GM19467 (cell line): ENCODE measurements at regions not wholly inside any gene's neighbourhood (a gene's known extent, or its start where the extent isn't known, plus 50 kb on each side); places are given as distances from the start of the nearest gene placed in this dataset.
"Not testable (repeated sequence)": the region's sequence is repeated elsewhere in the genome, so short reads cannot be mapped to it uniquely, and the experiment has no call there.

ENCODE experiments used
- ATAC-seq: cut with Tn5 transposase; IDR thresholded peaks from one replicate; pipeline ENCODE4 v1.9.1; 2021; ENCODE audit warnings: mild to moderate bottlenecking, moderate library complexity; ENCODE audit not compliant: unreplicated experiment

DNA sequence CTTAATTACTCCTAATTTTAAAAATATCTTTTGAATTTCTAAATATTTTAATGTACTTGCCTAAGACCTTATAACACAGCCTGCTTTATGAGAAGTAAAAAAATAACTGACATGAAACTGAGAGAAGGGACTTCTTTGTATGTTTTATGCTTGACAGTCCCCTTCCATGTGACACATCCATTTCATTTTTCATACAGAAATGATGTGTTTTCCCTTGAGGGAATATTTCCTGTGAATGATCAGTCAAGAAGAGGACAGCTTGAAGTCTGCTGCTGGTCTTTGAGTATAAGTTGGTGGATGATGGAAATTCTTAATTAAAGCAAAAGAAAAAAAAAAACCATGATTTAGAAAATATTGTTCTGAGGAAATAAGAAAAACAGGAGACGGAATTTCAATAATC lies 230.4 kb upstream of the KLHL1 start:
- ATAC-seq: no peak

GRCh38 chr13:70336866-70337265 lies 228.6 kb upstream of the KLHL1 start:
- no peak for ATAC-seq

DNA sequence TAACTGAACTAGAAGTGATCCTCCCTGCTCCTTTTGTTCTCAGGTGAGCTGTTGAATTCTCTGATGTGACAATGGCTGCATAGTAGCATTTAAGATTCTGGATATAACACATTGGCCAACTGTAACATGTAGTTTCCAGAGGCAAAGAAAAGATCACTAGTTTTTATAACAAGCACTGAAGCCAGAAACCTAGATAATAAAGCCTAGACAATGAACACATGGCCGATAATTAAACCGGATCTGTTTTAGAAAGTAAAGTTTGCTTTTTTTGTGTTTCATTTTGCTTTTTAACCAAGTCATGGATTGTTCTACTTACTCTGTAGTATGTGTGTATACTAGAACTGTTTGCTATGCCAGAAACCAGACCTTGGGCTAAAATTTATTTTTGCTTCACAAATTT lies 225.5 kb upstream of the KLHL1 start:
- ATAC-seq: no peak

DNA sequence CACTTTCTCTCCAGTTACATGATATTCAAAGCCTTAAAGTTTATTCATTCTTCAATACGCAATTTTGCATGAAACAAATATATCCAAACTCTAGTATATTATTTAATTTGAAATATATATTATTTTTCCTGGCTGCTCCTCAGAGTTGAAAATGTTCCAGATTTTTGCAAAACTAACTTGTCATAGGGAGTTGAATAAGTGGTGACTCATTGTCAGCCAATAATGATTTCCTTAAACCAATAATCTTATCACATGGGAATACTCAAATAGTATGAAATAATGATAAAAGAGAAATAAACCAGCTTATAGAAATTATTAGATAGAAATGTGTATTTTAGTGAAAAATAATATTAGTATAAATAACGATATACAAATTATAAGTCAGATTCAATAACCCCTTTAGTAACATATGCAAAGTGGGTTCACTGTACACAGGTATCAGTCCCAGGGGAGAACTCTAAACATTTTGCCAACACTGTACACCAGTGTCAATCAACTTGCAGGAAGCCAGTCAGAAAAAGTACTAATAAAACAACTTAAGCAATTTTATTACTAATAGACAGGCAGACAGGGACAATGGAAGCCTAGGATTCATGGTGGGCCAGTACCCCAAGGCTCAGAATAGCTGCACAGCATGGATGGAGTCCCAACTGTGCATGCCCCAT lies 222.6 kb upstream of the KLHL1 start:
- no peak for ATAC-seq

DNA sequence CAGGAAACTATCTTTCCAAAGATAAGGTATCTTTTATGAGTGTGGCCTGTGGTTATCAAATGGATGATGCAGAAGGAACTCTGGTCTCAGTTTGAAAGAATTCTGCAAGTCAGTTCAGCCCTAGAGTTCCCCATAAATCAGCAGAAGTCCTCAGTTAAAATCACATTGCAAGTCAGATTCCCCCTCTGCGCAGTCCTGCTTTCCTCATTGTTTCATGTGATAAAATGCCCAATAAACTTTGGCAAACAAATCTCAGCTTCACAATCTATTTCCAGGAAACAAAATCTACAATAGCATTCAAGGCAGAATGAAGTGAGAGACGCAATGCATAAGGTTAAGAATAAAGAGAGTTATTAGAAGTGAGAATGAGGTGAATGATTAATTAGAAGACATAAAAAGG lies 216.3 kb upstream of the KLHL1 start:
- ATAC-seq: no peak

DNA sequence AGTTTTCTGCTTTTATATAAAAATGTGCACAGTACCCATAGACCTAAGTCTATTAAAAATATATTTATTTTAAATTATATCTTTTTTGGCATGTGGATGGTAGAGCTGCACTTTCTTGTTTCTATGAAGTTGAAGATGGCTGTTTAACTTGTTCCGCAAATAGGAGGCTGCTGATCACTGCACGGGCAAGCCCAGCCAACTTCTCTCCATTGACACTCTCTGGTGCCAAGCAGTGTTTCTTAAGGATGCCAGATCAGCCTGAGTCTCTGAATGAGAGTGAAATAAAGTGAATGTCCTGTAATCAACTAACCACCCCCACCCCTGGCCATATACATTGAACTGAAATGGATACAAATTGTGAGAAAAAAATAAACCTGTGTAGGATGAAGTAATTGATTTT lies 202.9 kb upstream of the KLHL1 start:
- ATAC-seq: no peak

- ATAC-seq: no peak
Observed at GRCh38 chr13:70310396-70311119, 202.3 kb upstream of the KLHL1 start.

GRCh38 chr13:70297189-70297616 lies 189.0 kb upstream of the KLHL1 start:
- no peak for ATAC-seq

DNA sequence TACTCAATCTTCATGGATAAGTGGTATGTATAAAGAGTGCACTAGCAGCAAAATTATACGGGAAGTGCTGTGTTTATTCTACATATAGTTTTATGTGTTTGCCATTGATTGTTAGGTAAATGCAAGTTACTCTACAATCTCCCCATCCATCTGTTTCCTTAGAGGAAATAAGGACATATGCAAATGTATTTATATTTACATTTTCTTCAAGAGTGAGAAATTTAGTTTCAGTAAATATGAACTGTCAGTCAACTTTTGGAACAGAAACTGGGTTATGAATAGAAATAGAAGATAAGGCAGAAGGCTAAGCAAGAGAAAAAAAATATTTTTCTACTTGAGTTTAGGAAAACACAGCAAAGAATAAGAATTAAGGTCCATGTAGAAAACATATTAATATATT lies 176.1 kb upstream of the KLHL1 start:
- no peak for ATAC-seq

GRCh38 chr13:70275841-70276240 lies 167.6 kb upstream of the KLHL1 start:
- no peak for ATAC-seq

- no peak for ATAC-seq
Observed at GRCh38 chr13:70255406-70255991, 147.2 kb upstream of the KLHL1 start.

DNA sequence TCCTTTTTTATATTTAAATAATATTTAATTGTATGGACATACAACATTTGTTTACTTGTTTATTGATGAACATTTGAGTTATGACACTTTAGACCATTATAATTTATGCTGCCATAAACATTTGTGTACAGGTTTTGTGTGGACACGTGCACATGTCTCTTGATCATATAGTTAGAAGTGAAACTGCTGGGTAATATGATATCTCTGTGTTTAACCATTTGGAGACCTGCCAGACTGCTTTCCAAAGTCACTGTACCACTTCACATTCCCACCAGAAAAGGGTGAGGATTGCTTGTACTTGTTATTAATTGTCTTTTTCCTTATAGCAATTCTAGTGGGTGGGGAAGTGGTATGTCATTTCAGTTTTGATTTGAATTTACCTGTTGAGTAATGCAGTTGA lies 145.6 kb upstream of the KLHL1 start:
- no peak for ATAC-seq

DNA sequence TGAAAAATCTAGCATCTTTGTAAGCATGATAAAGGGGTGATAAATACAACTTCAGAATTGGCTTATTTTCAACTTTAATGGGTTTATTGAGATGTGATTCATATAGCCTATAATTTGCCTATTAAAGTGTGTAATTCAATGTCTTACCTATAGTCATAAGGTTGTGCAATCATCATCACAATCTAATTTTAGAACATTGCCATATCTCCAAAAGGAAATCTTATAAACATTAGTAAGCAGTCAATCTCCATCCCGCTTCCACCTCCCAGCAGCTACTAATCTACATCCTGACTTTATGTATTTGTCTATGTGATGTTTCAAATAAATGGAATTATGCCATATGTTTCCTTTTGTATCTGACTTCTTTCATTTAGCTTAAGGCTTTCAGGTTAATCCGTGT lies 145.2 kb upstream of the KLHL1 start:
- ATAC-seq: no peak

DNA sequence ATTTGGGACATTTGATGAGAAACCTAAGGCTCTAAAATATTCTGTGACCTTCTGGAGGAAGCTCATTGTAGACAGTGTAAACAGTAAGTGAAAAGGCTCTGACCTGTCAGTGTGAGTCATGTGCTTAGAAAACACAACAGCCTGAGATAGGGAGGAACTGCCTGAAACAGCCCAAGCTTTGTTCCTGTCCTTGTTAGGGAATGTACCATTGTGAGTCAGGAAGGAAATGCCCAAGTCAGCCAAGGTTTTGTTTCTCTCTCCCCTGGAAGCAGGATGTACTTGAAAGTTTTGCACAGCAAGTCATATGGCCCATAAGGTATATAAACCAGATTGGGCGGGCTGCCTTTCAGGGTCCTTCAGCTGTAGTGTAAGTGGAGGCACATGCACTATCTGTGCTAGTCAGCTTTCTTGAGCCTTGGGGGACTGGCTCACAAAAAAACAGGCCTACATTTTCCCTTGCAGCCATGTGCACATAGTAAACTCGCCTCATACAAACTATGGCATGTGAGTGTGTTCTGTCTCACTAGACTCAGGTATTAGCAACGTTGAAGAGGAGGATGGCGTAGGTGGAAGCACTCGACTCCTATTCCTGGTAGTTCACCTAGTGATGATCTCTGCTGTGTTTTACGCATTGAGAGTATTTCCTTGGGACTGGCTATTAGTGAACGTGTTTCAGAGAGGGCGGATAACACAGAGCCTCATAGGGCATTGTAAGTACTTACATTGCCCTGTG lies 141.2 kb upstream of the KLHL1 start:
- ATAC-seq: no peak

DNA sequence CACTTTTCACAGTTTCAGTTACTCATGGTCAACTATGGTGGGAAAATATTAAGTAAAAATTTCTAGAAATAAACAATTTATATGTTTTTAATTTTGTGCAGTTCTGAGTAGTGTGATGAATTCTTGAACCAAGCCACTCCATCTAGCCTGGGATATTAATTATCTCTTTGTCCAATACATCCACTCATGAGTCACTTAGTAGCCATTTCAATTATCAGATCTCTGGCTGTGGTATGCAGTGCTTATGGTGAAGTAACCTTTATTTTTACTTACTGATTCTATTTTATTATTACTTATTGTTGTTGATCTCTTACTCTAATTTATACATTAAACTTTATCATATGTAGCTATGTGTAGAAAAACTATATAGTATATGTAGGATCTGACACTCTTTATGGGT lies 128.9 kb upstream of the KLHL1 start:
- ATAC-seq: no peak

- no peak for ATAC-seq
Observed at GRCh38 chr13:70235565-70235964, 127.3 kb upstream of the KLHL1 start.

DNA sequence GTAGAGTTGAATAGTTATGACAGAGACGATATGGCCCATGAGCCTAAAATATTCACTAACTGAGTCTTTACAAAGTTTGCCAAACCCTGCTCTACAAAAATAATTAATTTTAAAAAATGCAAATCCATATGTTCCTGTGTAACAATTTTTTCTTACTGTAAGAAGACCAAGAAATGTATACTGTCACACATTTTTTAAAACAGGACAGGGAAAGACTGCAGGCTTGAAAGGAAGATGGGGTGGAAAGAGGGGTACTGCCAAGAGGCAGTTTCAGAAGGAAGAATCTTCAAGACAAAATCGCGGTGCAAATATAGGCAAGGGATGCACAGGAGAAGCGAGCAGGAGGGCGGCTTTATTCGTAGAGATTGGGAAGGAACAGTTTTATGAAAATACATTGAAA lies 115.7 kb upstream of the KLHL1 start:
- no peak for ATAC-seq

GRCh38 chr13:70222926-70223325 lies 114.7 kb upstream of the KLHL1 start:
- ATAC-seq: no peak

- ATAC-seq: no peak
Observed at GRCh38 chr13:70218618-70219017, 110.4 kb upstream of the KLHL1 start.

GRCh38 chr13:70208968-70209367 lies 100.7 kb upstream of the KLHL1 start:
- not testable (repeated sequence) for ATAC-seq

DNA sequence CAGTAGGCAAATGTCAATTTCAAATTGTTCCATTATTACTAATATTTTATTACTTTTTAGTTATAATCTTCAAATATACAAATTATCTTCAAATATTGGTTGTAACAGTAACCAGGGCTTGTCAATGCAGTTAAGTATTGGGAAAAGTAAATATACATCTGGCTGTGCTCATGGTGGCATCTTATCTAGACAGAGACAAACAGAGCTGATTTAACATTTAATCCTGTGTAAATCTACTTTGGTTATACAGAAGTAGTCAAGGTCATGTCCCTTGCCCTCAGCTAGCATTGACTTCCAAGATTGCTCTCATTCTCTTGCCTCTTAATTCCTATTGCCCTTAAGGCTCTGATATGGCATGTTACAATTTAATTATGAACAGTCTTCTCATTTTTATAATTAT lies 98.4 kb upstream of the KLHL1 start:
- ATAC-seq: no peak
